ENCODE measurements at regions not wholly inside any gene's neighbourhood (a gene's known extent, or its start where the extent isn't known, plus 50 kb on each side); places are given as distances from the start of the nearest gene placed in this dataset.

DNA sequence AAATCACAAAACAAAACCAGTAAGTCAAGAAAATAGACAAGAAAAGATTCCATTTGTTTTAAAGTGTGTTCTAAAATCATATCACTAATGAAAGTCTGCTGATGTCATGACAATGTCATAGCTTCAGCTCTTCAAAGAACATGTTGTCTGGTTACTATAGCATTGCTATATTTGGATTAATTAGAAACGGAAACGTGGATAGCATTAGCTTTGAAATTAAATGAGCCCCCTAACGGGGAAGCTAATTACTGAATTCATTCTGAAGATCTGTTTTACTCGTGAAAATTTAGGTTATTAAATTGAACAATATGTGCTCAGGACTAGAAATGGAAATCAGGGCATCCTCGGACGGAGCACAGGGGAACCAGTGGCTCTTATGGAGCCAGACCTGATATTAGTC is 316.7 kb upstream of the AGTR1 start:
- no peaks in the 10 kb centered on the region for H3K9me3 ChIP-seq
- TF ChIP-seq, protein P1, sequence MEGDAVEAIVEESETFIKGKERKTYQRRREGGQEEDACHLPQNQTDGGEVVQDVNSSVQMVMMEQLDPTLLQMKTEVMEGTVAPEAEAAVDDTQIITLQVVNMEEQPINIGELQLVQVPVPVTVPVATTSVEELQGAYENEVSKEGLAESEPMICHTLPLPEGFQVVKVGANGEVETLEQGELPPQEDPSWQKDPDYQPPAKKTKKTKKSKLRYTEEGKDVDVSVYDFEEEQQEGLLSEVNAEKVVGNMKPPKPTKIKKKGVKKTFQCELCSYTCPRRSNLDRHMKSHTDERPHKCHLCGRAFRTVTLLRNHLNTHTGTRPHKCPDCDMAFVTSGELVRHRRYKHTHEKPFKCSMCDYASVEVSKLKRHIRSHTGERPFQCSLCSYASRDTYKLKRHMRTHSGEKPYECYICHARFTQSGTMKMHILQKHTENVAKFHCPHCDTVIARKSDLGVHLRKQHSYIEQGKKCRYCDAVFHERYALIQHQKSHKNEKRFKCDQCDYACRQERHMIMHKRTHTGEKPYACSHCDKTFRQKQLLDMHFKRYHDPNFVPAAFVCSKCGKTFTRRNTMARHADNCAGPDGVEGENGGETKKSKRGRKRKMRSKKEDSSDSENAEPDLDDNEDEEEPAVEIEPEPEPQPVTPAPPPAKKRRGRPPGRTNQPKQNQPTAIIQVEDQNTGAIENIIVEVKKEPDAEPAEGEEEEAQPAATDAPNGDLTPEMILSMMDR (IDR thresholded peaks at IDR 0.05; ENCODE audit: low read depth, low read length) = no peak
- no peak for DNase-seq

DNA sequence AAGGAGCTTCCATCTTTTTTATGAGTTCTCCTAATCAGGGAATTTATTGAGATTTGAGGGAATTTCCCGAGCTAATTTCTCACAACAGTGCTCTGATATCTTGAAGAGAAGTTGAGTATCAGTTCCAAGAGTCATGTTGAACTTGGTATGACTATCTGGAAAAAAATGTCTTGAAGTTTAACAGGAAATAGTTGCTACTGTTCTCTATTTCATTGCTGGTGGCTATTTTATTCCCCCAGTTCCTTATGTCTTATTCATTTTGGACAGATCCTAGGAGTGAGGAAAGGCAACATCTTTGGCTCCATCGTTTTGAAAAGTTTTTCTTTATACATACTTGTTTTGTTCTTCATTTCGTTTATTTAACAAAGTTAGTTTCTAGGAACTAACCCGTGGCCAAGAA is 307.8 kb upstream of the AGTR1 start:
- Histone ChIP-seq H3K27me3 (no peaks in the 10 kb centered on the region), H3K36me3 (no peaks in the 10 kb centered on the region), H3K4me1 (no peaks in the 10 kb centered on the region), H3K4me3 (ENCODE audit: low read depth, low read length) (no peak overlapping the region), H3K9me3 (no peaks in the 10 kb centered on the region; the same call in 1 of the 2 replicates)
- TF ChIP-seq, protein P1 (IDR thresholded peaks at IDR 0.05; ENCODE audit: low read depth, low read length) = no peak
- DNase-seq = no peak

More for the DNA sequence above, 316.7 kb upstream of the AGTR1 start:
- no peaks in the 10 kb centered on the region for H3K36me3 ChIP-seq
- H3K4me1 ChIP-seq = no peaks in the 10 kb centered on the region
- H3K27me3 ChIP-seq = no peaks in the 10 kb centered on the region
- H3K4me3 ChIP-seq (ENCODE audit: low read depth, low read length) = no peak overlapping the region

DNA sequence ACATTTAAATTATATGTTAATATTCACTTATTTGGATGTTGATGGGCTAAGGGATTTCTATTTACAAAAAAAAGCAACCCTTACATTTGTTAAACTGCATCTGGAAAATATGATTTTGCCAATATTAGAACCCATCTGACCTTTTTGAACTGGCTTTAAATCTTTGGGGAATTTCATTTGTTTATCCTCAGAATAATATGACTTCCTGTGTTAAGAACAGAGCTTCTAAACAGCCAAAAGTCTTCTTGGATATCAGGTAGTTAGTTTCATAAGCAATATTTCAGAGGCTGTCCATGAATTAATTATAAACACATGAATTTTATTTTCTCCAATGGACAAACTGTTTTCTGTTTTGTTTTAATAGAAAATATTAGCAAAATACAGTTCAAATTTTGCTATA is 301.9 kb upstream of the AGTR1 start:
- TF ChIP-seq, protein P1 (IDR thresholded peaks at IDR 0.05; ENCODE audit: low read depth, low read length) = no peak
- H3K27me3 ChIP-seq = peaks cover 3% of the 10 kb centered on the region; the same call in 1 of the 2 replicates

DNA sequence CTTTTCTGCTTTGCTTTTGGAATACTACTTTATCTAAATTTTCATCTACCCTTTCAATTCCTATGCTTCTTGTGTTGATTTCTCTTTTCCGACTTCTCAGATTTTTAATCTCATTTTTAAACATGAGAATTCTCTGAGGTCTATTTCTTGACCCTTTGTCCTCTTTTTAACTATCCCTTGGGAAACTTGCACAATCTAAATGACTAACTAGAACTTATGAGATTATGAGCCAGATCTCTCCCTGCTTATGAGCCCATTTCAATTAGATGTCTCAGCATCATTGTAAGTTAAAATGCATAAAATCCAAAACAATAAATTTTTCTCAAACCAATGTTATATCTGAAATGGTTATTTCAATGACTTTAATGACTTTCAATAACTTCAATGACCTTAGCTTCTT is 296.9 kb upstream of the AGTR1 start:
- no peaks in the 10 kb centered on the region for H3K36me3 ChIP-seq
- TF ChIP-seq, protein P1 (IDR thresholded peaks at IDR 0.05; ENCODE audit: low read depth, low read length) = no peak
- H3K27me3 ChIP-seq = peaks cover 3% of the 10 kb centered on the region; the same call in 1 of the 2 replicates
- DNase-seq = no peak
- H3K9me3 ChIP-seq = no peaks in the 10 kb centered on the region
- H3K4me1 ChIP-seq = no peaks in the 10 kb centered on the region
- H3K4me3 ChIP-seq (ENCODE audit: low read depth, low read length) = no peak overlapping the region

More for the DNA sequence above, 301.9 kb upstream of the AGTR1 start:
- Histone ChIP-seq H3K4me3 (ENCODE audit: low read depth, low read length) (no peak overlapping the region), H3K4me1 (no peaks in the 10 kb centered on the region), H3K36me3 (no peaks in the 10 kb centered on the region), H3K9me3 (no peaks in the 10 kb centered on the region)
- no peak for DNase-seq

DNA sequence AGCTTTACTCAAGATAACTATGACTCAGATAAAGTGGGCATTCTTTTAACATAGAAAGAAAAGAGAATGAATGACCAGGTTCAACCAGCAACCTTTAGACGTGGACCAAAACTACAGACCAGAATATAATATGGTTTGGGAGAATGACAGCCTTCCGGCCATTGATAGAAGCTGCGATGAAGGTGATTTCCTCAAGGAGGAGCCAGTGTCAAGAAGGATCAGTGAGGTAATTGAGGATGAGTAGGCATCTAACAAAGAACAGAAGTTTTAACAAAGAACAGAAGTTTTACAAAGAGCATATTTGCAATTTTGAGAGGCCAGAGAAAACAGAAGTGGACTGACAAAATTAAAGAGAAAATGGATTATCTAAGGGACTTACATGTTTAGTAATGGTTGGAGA is 289.0 kb upstream of the AGTR1 start:
- H3K27me3 ChIP-seq = no peaks in the 10 kb centered on the region
- H3K4me1 ChIP-seq = no peaks in the 10 kb centered on the region
- H3K36me3 ChIP-seq = no peaks in the 10 kb centered on the region
- H3K9me3 ChIP-seq = no peaks in the 10 kb centered on the region
- no peak overlapping the region for H3K4me3 ChIP-seq (ENCODE audit: low read depth, low read length)
- TF ChIP-seq, protein P1 (IDR thresholded peaks at IDR 0.05; ENCODE audit: low read depth, low read length) = no peak
- DNase-seq = no peak

DNA sequence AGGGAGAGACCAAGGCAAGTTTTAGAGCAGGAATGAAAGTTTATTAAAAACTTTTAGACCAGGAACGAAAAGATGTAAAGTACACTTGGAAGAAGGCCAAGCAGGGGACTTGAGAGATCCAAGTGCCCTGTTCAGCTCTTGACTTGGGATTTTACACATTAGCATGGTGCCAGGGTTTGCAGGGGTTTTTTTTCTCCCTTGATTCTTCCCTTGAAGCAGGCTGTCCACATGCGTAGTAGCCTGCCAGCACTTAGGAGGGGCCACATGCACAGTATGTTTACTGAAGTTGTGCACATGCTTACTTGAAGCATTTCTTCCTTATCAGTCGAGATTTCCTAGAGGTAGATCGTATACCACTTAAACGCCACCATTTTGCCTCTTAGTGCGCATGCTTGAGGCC is 277.5 kb upstream of the AGTR1 start:
- TF ChIP-seq, protein P1 (IDR thresholded peaks at IDR 0.05; ENCODE audit: low read depth, low read length) = no peak
- Histone ChIP-seq H3K4me3 (ENCODE audit: low read depth, low read length) (no peak overlapping the region), H3K4me1 (no peaks in the 10 kb centered on the region), H3K36me3 (no peaks in the 10 kb centered on the region), H3K9me3 (no peaks in the 10 kb centered on the region), H3K27me3 (no peaks in the 10 kb centered on the region; the same call in none of the 2 replicates)
- DNase-seq = no peak
